HepG2 (cell line): ENCODE measurements at regions not wholly inside any gene's neighbourhood (a gene's known extent, or its start where the extent isn't known, plus 50 kb on each side); places are given as distances from the start of the nearest gene placed in this dataset.

Source experiments
- GABPA ChIP-seq, 2 experiments: IDR thresholded peaks; 2 replicates each; pipeline ENCODE4 v1.6.1; 2011 to 2016; ENCODE audit warnings: low read depth in 2 of 2, low read length in 1 of 2, missing biosample characterization in 1 of 2, missing genetic modification characterization in 1 of 2
- HOXD1 ChIP-seq: sonication (generic); formaldehyde crosslinking; IDR thresholded peaks from 2 replicates; pipeline ENCODE4 v1.5.0; 2020; ENCODE audit warnings: missing genetic modification reagents
- PRPF4 ChIP-seq: fragments of 200-400 bp; formaldehyde crosslinking; IDR thresholded peaks from 2 replicates; pipeline ENCODE4 v1.6.1; 2016; ENCODE audit warnings: low read length, low read depth; ENCODE audit not compliant: poor library complexity, severe bottlenecking
- RAD21 ChIP-seq: fragments of 450-650 bp; formaldehyde crosslinking; IDR thresholded peaks from 2 replicates; pipeline ENCODE4 v1.5.0; 2020; ENCODE audit warnings: mild to moderate bottlenecking
- RELA ChIP-seq: sonication (generic); formaldehyde crosslinking; IDR thresholded peaks from 2 replicates; pipeline ENCODE4 v1.4.0; 2020; ENCODE audit warnings: missing genetic modification reagents
- RFX5 ChIP-seq: IDR thresholded peaks from 2 replicates; pipeline ENCODE4 v1.6.1; 2011; ENCODE audit warnings: low read depth, low read length, improper control_type of control experiment
- SP1 ChIP-seq, 2 experiments: fragments of 450-650 bp in 1 of 2; sonication (generic) in 1 of 2; formaldehyde crosslinking in 1 of 2; IDR thresholded peaks; 2 replicates each; pipeline versions ENCODE4 v1.4.0 to v1.6.1; 2016 to 2020; ENCODE audit warnings: missing genetic modification reagents in 1 of 2
- SRY ChIP-seq: sonication (generic); formaldehyde crosslinking; IDR thresholded peaks from 2 replicates; pipeline ENCODE4 v1.8.0; 2022; ENCODE audit warnings: mild to moderate bottlenecking, missing genetic modification reagents
- ZNF530 ChIP-seq: sonication (generic); formaldehyde crosslinking; IDR thresholded peaks from 2 replicates; pipeline ENCODE4 v1.5.0; 2020; ENCODE audit warnings: low read depth, mild to moderate bottlenecking, missing genetic modification reagents
- TF ChIP-seq, protein P1 (sequence below): sonication (generic); formaldehyde crosslinking; IDR thresholded peaks from 2 replicates; pipeline ENCODE4 v1.4.0; 2020; ENCODE audit warnings: mild to moderate bottlenecking, missing genetic modification reagents
- TF ChIP-seq, protein P2 (sequence below): sonication (generic); formaldehyde crosslinking; IDR thresholded peaks from 2 replicates; pipeline ENCODE4 v1.5.0; 2020; ENCODE audit warnings: mild to moderate bottlenecking, missing genetic modification reagents, moderate library complexity
- TF ChIP-seq, protein P3 (sequence below): sonication (generic); formaldehyde crosslinking; conservative IDR thresholded peaks from 2 replicates; pipeline ENCODE4 v1.8.0; 2022; ENCODE audit warnings: mild to moderate bottlenecking, moderate library complexity, missing genetic modification reagents

DNA sequence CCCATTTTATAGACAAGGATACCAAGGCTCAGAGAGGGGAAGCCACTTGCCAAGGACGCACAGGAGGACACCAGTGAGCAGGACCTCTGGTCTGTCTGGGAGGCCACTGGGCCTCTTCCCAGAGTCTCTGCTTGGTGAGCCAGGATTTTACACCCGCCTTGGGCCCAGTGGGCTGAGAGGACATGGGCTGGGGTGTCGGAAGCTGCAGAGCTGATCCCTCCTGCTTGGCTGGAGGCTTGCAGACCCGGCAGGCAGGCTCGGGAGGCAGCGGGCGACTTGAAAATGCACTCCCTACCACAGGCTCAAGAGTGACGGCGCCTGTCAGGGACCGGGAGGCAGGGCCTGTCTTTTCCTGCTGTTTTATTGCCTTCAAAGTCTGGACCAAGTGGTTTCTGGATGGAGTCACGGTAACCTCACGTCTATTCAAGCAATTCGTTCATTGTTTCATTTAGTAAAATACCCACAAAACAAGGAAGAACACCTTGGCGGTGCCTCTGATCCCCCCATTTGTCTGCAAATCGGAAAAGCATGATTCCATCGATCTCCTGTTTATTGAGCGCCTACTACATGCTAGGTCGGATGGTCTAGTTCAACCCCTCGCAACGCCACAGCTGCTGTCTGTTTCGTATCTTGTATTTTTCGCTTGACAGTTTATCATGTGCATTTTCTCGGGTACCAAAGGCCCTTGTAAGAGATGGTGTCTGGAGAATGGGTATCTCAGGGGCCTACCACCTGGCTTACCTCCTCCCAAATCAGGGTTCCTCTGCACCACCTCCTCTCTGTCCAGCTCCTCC lies 108.1 kb upstream of the IER5L start:
- TF ChIP-seq GABPA (IDR thresholded peaks at IDR 0.05; ENCODE audit: low read depth, low read length) (no peak), GABPA (CRISPR knock-in tag; IDR thresholded peaks at IDR 0.05; ENCODE audit: low read depth) (no peak), SRY (CRISPR knock-in tag) (no peak), PRPF4 (no peak), SP1 (IDR thresholded peaks at IDR 0.05) (no peak), SP1 (CRISPR knock-in tag; IDR thresholded peaks at IDR 0.05) (no peak), RELA (CRISPR knock-in tag) (no peak), ZNF530 (CRISPR knock-in tag) (no peak), RAD21 (CRISPR knock-in tag) (no peak), RFX5 (no peak), HOXD1 (CRISPR knock-in tag) (no peak)
- TF ChIP-seq, protein P1, sequence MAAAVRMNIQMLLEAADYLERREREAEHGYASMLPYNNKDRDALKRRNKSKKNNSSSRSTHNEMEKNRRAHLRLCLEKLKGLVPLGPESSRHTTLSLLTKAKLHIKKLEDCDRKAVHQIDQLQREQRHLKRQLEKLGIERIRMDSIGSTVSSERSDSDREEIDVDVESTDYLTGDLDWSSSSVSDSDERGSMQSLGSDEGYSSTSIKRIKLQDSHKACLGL (CRISPR knock-in tag), result no peak
- TF ChIP-seq, protein P2, sequence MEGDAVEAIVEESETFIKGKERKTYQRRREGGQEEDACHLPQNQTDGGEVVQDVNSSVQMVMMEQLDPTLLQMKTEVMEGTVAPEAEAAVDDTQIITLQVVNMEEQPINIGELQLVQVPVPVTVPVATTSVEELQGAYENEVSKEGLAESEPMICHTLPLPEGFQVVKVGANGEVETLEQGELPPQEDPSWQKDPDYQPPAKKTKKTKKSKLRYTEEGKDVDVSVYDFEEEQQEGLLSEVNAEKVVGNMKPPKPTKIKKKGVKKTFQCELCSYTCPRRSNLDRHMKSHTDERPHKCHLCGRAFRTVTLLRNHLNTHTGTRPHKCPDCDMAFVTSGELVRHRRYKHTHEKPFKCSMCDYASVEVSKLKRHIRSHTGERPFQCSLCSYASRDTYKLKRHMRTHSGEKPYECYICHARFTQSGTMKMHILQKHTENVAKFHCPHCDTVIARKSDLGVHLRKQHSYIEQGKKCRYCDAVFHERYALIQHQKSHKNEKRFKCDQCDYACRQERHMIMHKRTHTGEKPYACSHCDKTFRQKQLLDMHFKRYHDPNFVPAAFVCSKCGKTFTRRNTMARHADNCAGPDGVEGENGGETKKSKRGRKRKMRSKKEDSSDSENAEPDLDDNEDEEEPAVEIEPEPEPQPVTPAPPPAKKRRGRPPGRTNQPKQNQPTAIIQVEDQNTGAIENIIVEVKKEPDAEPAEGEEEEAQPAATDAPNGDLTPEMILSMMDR, result no peak
- TF ChIP-seq, protein P3, sequence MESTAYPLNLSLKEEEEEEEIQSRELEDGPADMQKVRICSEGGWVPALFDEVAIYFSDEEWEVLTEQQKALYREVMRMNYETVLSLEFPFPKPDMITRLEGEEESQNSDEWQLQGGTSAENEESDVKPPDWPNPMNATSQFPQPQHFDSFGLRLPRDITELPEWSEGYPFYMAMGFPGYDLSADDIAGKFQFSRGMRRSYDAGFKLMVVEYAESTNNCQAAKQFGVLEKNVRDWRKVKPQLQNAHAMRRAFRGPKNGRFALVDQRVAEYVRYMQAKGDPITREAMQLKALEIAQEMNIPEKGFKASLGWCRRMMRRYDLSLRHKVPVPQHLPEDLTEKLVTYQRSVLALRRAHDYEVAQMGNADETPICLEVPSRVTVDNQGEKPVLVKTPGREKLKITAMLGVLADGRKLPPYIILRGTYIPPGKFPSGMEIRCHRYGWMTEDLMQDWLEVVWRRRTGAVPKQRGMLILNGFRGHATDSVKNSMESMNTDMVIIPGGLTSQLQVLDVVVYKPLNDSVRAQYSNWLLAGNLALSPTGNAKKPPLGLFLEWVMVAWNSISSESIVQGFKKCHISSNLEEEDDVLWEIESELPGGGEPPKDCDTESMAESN (CRISPR knock-in tag), result no peak
